Astrocyte (in vitro differentiated cells and primary cell): ENCODE measurements at regions not wholly inside any gene's neighbourhood (a gene's known extent, or its start where the extent isn't known, plus 50 kb on each side); places are given as distances from the start of the nearest gene placed in this dataset.

ENCODE experiments used
- DNase-seq: peaks from one replicate; pipeline ENCODE4 v3.0.0-alpha.2; 2010; ENCODE audit warnings: low read depth
- FAIRE-seq: peaks from 2 replicates; lab custom pipeline; 2011; peaks lifted over from hg19 to GRCh38; lab: Jason Lieb, UNC
- H2AFZ ChIP-seq: 2 replicates; pipeline ENCODE4 v1.6.0; 2012; ENCODE audit warnings: low read depth, low read length, inconsistent platforms
- H3K27ac ChIP-seq: 2 replicates; pipeline ENCODE4 v1.5.1; 2011; ENCODE audit warnings: low read depth, low read length, inconsistent platforms
- H3K27me3 ChIP-seq: 2 replicates; pipeline ENCODE4 v1.6.0; 2011; ENCODE audit warnings: low read length, inconsistent platforms; ENCODE audit not compliant: insufficient read depth
- H3K36me3 ChIP-seq: 2 replicates; pipeline ENCODE4 v1.5.1; 2011; ENCODE audit warnings: low read length, inconsistent platforms; ENCODE audit not compliant: insufficient read depth
- H3K4me1 ChIP-seq: 2 replicates; pipeline ENCODE4 v1.5.1; 2011; ENCODE audit warnings: low read length, inconsistent platforms; ENCODE audit not compliant: insufficient read depth
- H3K4me2 ChIP-seq: 2 replicates; pipeline ENCODE4 v1.6.0; 2012; ENCODE audit warnings: low read length, inconsistent platforms
- H3K4me3 ChIP-seq: 2 replicates; pipeline ENCODE4 v1.5.1; 2011; ENCODE audit warnings: low read depth, mild to moderate bottlenecking, low read length, inconsistent platforms; ENCODE audit not compliant: insufficient read depth
- H3K79me2 ChIP-seq: 2 replicates; pipeline ENCODE4 v1.6.0; 2012; ENCODE audit warnings: mild to moderate bottlenecking, low read length, inconsistent platforms; ENCODE audit not compliant: insufficient read depth
- H3K9ac ChIP-seq: 2 replicates; pipeline ENCODE4 v1.6.0; 2012; ENCODE audit warnings: mild to moderate bottlenecking, low read length, inconsistent platforms
- H3K9me3 ChIP-seq: 2 replicates; pipeline ENCODE4 v1.5.1; 2012; ENCODE audit warnings: low read depth, mild to moderate bottlenecking, low read length, inconsistent platforms; ENCODE audit not compliant: insufficient read depth
- H4K20me1 ChIP-seq: 2 replicates; pipeline ENCODE4 v1.6.0; 2012; ENCODE audit warnings: low read length, inconsistent platforms; ENCODE audit not compliant: insufficient read depth
- H3K27ac Mint-ChIP-seq: one replicate; pipeline ENCODE4 v1.8.0; 2021; ENCODE audit warnings: mild to moderate bottlenecking, mixed read lengths; ENCODE audit not compliant: unreplicated experiment
- H3K27me3 Mint-ChIP-seq: one replicate; pipeline ENCODE4 v1.8.0; 2021; ENCODE audit warnings: low read depth, mixed read lengths; ENCODE audit not compliant: unreplicated experiment
- H3K36me3 Mint-ChIP-seq: one replicate; pipeline ENCODE4 v1.8.0; 2021; ENCODE audit warnings: low read depth, mixed read lengths; ENCODE audit not compliant: unreplicated experiment
- H3K4me1 Mint-ChIP-seq: one replicate; pipeline ENCODE4 v1.8.0; 2021; ENCODE audit warnings: low read depth, mixed read lengths; ENCODE audit not compliant: unreplicated experiment
- H3K4me3 Mint-ChIP-seq: one replicate; pipeline ENCODE4 v1.8.0; 2021; ENCODE audit warnings: mild to moderate bottlenecking, moderate library complexity, mixed read lengths; ENCODE audit not compliant: unreplicated experiment
- H3K9me3 Mint-ChIP-seq: one replicate; pipeline ENCODE4 v1.8.0; 2021; ENCODE audit warnings: mild to moderate bottlenecking, mixed read lengths; ENCODE audit not compliant: unreplicated experiment
- CTCF ChIP-seq: IDR thresholded peaks from 2 replicates; pipeline ENCODE4 v1.5.1; 2011; ENCODE audit warnings: low read depth, mild to moderate bottlenecking, inconsistent platforms, low read length, moderate library complexity; ENCODE audit not compliant: insufficient read depth
- EZH2 ChIP-seq: IDR thresholded peaks from 2 replicates; pipeline ENCODE4 v1.6.1; 2012; ENCODE audit warnings: mild to moderate bottlenecking, low read length, inconsistent platforms; ENCODE audit not compliant: insufficient read depth

DNA sequence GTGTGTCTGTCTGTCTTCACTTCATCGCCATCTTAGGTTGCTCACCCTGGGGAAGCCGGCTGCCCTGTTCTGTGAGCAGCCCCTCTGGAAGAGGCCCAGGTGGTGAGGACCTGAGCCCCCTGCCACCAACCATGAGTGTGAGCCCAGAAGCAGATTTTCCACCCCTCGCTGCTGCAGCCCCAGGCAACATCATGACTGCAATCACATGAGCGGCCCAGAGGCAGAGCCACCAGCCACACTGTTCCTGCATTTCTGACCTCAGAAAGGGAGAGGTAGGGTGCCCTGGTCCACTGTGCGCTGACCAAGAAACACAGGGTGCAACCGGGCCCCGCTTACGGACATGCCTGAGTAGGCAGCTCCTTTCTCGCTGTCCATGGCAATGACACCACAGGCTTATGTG lies 92.3 kb upstream of the IQSEC1 start:
- H3K36me3 ChIP-seq, result no peaks in the 10 kb centered on the region
- no peak overlapping the region for H2AFZ ChIP-seq
- H3K27me3 ChIP-seq, result no peaks in the 10 kb centered on the region
- no peak overlapping the region for H3K4me3 ChIP-seq
- DNase-seq, result no peak
- Mint-ChIP-seq H3K27ac (no peak overlapping the region), H3K27me3 (peaks cover 34% of the 10 kb centered on the region), H3K36me3 (peaks cover 7% of the 10 kb centered on the region), H3K9me3 (peaks cover 12% of the 10 kb centered on the region), H3K4me3 (no peak overlapping the region), H3K4me1 (peaks cover 9% of the 10 kb centered on the region)
- TF ChIP-seq EZH2 (no peak), CTCF (no peak)
- no peak overlapping the region for H3K9ac ChIP-seq
- no peaks in the 10 kb centered on the region for H4K20me1 ChIP-seq
- no peaks in the 10 kb centered on the region for H3K4me1 ChIP-seq
- H3K4me2 ChIP-seq, result no peak overlapping the region
- FAIRE-seq, result no peak
- no peak overlapping the region for H3K27ac ChIP-seq
- no peaks in the 10 kb centered on the region for H3K79me2 ChIP-seq
- no peaks in the 10 kb centered on the region for H3K9me3 ChIP-seq

GRCh38 chr3:13164893-13165492 lies 91.8 kb upstream of the IQSEC1 start:
- no peaks in the 10 kb centered on the region for H4K20me1 ChIP-seq
- no peak overlapping the region for H2AFZ ChIP-seq
- TF ChIP-seq EZH2, result no peak
- TF ChIP-seq CTCF, result no peak
- no peak overlapping the region for H3K27ac ChIP-seq
- H3K4me3 ChIP-seq, result no peak overlapping the region
- no peak overlapping the region for H3K27ac Mint-ChIP-seq
- H3K27me3 ChIP-seq, result no peaks in the 10 kb centered on the region
- no peak overlapping the region for H3K4me2 ChIP-seq
- no peak for DNase-seq
- peaks cover 10% of the 10 kb centered on the region for H3K4me1 Mint-ChIP-seq
- H3K9me3 Mint-ChIP-seq, result peaks cover 12% of the 10 kb centered on the region
- H3K79me2 ChIP-seq, result no peaks in the 10 kb centered on the region
- H3K36me3 Mint-ChIP-seq, result peaks cover 7% of the 10 kb centered on the region
- H3K27me3 Mint-ChIP-seq, result peaks cover 34% of the 10 kb centered on the region
- no peaks in the 10 kb centered on the region for H3K9me3 ChIP-seq
- no peaks in the 10 kb centered on the region for H3K4me1 ChIP-seq
- FAIRE-seq, result no peak
- no peaks in the 10 kb centered on the region for H3K36me3 ChIP-seq
- H3K9ac ChIP-seq, result no peak overlapping the region
- no peak overlapping the region for H3K4me3 Mint-ChIP-seq

- Mint-ChIP-seq H3K36me3 (peaks cover 3% of the 10 kb centered on the region), H3K9me3 (peaks cover 5% of the 10 kb centered on the region), H3K27me3 (peaks cover 34% of the 10 kb centered on the region), H3K4me1 (peaks cover 10% of the 10 kb centered on the region), H3K27ac (no peak overlapping the region), H3K4me3 (no peak overlapping the region)
- Histone ChIP-seq H3K9ac (no peak overlapping the region), H3K27ac (no peak overlapping the region), H4K20me1 (no peaks in the 10 kb centered on the region), H2AFZ (no peak overlapping the region), H3K36me3 (no peaks in the 10 kb centered on the region), H3K4me1 (no peaks in the 10 kb centered on the region), H3K4me3 (no peak overlapping the region), H3K9me3 (no peaks in the 10 kb centered on the region), H3K4me2 (no peak overlapping the region), H3K79me2 (no peaks in the 10 kb centered on the region), H3K27me3 (no peaks in the 10 kb centered on the region)
- FAIRE-seq (no peak), DNase-seq (no peak)
- TF ChIP-seq EZH2 (no peak), CTCF (no peak)
These were observed 90.7 kb upstream of the IQSEC1 start for GRCh38 chr3:13163848-13164382.
